Prostate gland (tissue), 2 donors: ENCODE measurements at regions not wholly inside any gene's neighbourhood (a gene's known extent, or its start where the extent isn't known, plus 50 kb on each side); places are given as distances from the start of the nearest gene placed in this dataset.

Source experiments
- POLR2AphosphoS5 ChIP-seq: sonication (generic); formaldehyde crosslinking; IDR thresholded peaks from one replicate; pipeline ENCODE4 v1.6.1; 2017; ENCODE audit warnings: antibody characterized with exemption
- TF ChIP-seq, protein P1 (sequence below), 4 experiments: fragments of 200-600 bp in 2 of 4; fragments of 450-650 bp in 2 of 4; sonication (generic) in 2 of 4; IDR thresholded peaks; 1 replicate in 3 of 4; 2 replicates in 1 of 4; pipeline ENCODE4 v1.5.1; 2016 to 2019; ENCODE audit warnings: antibody characterized with exemption in 4 of 4, mild to moderate bottlenecking in 2 of 4, moderate library complexity in 2 of 4

DNA sequence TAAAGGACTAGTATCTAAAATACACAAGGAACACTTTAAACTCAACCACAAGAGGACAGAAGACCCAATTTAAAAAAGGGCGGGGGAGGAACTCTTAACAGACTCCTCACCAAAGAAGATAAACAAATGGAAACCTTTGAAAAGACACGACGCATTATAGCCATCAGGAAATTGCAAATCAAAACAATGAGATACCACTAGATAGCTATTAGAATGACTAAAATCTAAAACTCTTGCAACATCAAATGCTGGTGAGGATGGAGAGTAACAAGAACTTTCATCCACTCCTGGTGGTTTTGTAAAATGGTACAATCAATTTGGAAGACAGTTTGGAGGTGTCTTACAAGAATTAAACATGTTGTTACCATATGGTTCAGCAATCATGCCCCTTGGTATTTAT, 708.2 kb downstream of the BRINP3 start:
- TF ChIP-seq, protein P1, sequence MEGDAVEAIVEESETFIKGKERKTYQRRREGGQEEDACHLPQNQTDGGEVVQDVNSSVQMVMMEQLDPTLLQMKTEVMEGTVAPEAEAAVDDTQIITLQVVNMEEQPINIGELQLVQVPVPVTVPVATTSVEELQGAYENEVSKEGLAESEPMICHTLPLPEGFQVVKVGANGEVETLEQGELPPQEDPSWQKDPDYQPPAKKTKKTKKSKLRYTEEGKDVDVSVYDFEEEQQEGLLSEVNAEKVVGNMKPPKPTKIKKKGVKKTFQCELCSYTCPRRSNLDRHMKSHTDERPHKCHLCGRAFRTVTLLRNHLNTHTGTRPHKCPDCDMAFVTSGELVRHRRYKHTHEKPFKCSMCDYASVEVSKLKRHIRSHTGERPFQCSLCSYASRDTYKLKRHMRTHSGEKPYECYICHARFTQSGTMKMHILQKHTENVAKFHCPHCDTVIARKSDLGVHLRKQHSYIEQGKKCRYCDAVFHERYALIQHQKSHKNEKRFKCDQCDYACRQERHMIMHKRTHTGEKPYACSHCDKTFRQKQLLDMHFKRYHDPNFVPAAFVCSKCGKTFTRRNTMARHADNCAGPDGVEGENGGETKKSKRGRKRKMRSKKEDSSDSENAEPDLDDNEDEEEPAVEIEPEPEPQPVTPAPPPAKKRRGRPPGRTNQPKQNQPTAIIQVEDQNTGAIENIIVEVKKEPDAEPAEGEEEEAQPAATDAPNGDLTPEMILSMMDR (IDR thresholded peaks at IDR 0.05), result no peak
- TF ChIP-seq POLR2AphosphoS5, result no peak
